NCI-H2029 treated with DMSO at 0.1 percent for 48 hours (cell line): ENCODE measurements at regions not wholly inside any gene's neighbourhood (a gene's known extent, or its start where the extent isn't known, plus 50 kb on each side); places are given as distances from the start of the nearest gene placed in this dataset.
"Not testable (repeated sequence)": the region's sequence is repeated elsewhere in the genome, so short reads cannot be mapped to it uniquely, and the experiment has no call there.

Experiments
- DNase-seq: peaks from one replicate; lab custom pipeline; 2025; lab: John Stamatoyannopoulos, UW

GRCh38 chr2:215889240-215889969 is 123.9 kb downstream of the MREG start:
- not testable (repeated sequence) for DNase-seq

- DNase-seq: no peak
These were observed 124.7 kb downstream of the MREG start for GRCh38 chr2:215888680-215889079.

- DNase-seq: no peak
These were observed 126.0 kb downstream of the MREG start for GRCh38 chr2:215887303-215887702.

GRCh38 chr2:215886022-215886421 is 127.3 kb downstream of the MREG start:
- DNase-seq: no peak

GRCh38 chr2:215885536-215885935 is 127.8 kb downstream of the MREG start:
- DNase-seq: no peak

GRCh38 chr2:215884451-215885087 is 128.8 kb downstream of the MREG start:
- no peak for DNase-seq

GRCh38 chr2:215883799-215884198 is 129.6 kb downstream of the MREG start:
- DNase-seq: no peak

GRCh38 chr2:215882689-215883088 is 130.7 kb downstream of the MREG start:
- DNase-seq: no peak

GRCh38 chr2:215881582-215881981 is 131.8 kb downstream of the MREG start:
- DNase-seq: no peak

- DNase-seq: no peak
These were observed 132.4 kb downstream of the MREG start for GRCh38 chr2:215880970-215881369.

- DNase-seq: no peak
These were observed 133.1 kb downstream of the MREG start for GRCh38 chr2:215879977-215880940.

GRCh38 chr2:215879331-215879730 is 134.0 kb downstream of the MREG start:
- no peak for DNase-seq

- no peak for DNase-seq
These were observed 134.8 kb downstream of the MREG start for GRCh38 chr2:215878476-215879063.

- DNase-seq: no peak
These were observed 136.5 kb downstream of the MREG start for GRCh38 chr2:215876937-215877238.

- DNase-seq: no peak
These were observed 137.0 kb downstream of the MREG start for GRCh38 chr2:215876139-215876936.

GRCh38 chr2:215874418-215874817 is 138.9 kb downstream of the MREG start:
- no peak for DNase-seq

- DNase-seq: no peak
These were observed 142.4 kb downstream of the MREG start for GRCh38 chr2:215870986-215871385.

- no peak for DNase-seq
These were observed 143.3 kb downstream of the MREG start for GRCh38 chr2:215870088-215870490.

- DNase-seq: no peak
These were observed 144.4 kb downstream of the MREG start for GRCh38 chr2:215868846-215869543.

GRCh38 chr2:215866606-215867005 is 146.7 kb downstream of the MREG start:
- DNase-seq: no peak

GRCh38 chr2:215863687-215864086 is 149.7 kb downstream of the MREG start:
- DNase-seq: no peak
